ENCODE measurements at regions not wholly inside any gene's neighbourhood (a gene's known extent, or its start where the extent isn't known, plus 50 kb on each side); places are given as distances from the start of the nearest gene placed in this dataset.

DNA sequence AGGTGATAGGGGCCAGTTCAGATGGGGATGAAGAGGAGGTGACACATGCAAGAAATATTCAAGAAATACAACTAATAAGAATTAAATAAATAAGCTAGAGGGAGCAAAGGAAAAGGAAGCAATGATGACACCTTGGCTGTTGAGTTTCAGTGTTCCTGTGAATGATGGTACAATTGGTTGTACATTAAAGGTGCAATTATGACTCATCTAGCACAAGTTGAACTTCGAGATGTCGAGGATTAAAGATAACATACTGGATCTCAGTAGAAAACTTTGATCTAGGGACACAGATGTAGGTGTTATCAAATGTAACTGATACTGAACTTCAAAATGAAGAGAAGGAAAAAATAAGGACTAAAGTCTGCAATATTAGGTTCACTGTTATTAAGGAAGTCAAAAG, 760.6 kb upstream of the CHAC2 start:
- DNase-seq = no peak

GRCh38 chr2:53004413-53004812, 763.2 kb upstream of the CHAC2 start:
- no peak for DNase-seq

- no peak for DNase-seq
These were observed 772.2 kb upstream of the CHAC2 start for GRCh38 chr2:52995424-52995823.

DNA sequence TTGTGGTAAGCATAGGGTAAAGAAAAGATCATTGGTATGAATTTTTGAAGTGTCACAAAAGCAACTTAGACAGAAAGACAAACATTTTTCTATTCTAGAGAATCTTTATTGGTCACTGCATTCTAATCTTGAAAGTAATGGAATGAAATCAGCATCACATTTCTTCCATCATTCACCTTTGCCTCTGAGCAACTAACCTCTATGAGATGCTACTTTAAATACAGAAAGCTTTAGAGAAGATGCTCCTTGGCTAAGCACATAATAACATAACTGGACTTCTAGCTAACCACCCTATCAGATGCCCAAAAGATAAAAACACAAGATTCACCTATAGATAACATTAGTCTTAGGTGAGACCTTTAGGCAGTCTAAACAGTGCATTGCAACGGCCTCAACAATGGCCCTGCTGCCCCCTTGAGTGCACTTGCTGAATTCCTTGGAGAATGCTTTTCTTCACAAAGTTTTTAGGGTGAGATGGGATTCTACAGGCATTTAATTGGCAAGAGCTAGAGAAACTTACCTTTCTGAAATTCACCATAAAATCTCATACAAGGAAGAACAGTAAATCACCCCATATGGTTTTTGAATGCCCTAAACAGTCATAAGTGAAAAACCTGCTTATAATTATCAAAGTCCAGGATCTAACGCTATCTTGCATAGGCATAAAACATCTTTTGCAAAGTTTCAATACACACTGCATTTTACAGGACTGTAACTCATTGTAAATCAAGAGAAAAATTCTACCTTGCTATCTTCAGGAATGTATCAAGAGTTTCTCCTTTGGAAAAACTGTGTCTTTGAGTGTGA, 791.3 kb upstream of the CHAC2 start:
- DNase-seq = peak; percentile 2

GRCh38 chr2:52974127-52974526, 793.5 kb upstream of the CHAC2 start:
- no peak for DNase-seq

- no peak for DNase-seq
These were observed 797.0 kb upstream of the CHAC2 start for GRCh38 chr2:52970642-52971041.

- DNase-seq = no peak
These were observed 799.6 kb upstream of the CHAC2 start for GRCh38 chr2:52968043-52968442.

DNA sequence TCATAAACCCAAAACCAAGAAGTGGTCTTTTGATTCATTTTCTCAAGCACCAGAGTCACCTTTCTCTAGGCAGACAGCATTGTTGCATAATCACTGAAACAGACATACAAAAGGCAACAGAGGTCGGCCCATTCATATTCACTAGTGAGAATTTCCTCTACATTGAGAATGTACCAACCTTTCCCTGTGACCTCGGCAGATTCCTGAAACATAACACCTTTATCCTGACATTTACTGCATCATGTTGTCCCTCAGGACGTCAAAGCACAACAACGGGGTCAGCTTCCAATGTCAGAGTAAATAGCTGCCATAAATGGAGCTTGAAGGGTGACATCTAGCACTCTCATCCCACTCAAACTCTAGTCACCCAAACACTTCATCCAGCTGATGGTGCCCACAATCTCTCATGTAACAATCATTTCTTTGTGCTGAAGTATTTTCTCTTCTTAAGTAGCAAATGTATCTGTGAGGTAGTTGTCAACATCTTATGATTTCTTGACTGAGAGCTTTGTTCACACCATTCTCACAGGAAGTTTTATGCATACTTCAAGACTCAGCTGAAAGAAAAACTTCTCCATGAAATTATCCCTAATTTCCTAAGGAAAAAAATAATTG, 802.6 kb upstream of the CHAC2 start:
- DNase-seq = no peak

DNA sequence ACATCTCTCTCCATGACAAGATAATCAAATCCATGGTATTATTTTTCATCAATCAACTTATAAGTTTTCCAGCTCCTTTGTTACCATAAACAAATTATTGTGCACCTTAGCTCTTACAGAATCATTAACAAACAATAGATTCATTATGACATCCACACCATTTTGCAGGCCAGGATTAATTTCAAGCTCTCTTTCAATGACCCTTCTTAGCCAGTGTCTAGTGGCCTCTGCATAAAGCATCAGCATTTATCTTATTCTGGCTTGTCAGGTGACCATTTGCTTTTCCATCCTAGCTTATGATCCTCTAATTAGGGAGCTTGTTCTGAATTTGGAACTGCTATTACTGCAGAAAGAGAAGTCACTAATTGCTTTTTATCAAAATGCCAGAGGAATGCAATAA, 806.2 kb upstream of the CHAC2 start:
- no peak for DNase-seq

GRCh38 chr2:52960881-52961280, 806.7 kb upstream of the CHAC2 start:
- no peak for DNase-seq

DNA sequence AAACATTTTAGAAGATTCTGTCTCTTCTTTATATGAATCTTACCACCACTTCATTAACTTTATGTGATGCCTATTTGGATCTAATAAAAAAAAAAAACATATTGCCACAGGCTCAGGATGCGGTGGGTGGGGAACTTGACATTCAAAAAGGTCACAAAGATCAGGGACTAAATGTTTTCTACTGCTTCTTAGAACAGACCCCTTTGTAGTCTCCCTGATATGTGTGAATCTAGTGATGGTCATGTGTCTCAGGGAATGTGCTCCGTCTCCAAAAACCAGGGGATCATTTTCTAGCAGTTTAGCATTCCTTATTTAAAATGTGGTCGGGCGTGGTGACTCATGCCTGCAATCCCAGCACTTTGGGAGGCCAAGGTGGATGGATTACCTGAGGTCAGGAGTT, 807.8 kb upstream of the CHAC2 start:
- no peak for DNase-seq

- no peak for DNase-seq
These were observed 810.8 kb upstream of the CHAC2 start for GRCh38 chr2:52956766-52957165.

DNA sequence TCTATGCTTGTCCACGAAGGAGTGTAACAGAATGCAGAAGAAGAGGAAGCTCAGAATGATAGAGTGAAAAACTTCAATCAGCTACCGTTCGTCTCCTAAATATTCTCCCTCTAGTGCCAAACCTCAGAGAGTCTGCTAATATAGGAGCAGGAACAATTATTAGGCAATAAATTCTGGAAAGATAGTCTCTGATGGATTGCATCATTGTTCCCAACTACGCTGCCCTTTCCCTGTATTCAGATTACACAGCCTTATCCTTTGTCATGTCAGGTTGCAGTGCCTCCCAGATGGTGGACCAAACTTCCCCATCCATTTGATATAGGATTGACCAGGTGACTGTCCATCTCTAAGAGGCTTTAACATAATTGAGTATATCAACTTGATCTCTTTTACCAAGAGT, 811.5 kb upstream of the CHAC2 start:
- DNase-seq = no peak

GRCh38 chr2:52955079-52955478, 812.5 kb upstream of the CHAC2 start:
- no peak for DNase-seq

DNA sequence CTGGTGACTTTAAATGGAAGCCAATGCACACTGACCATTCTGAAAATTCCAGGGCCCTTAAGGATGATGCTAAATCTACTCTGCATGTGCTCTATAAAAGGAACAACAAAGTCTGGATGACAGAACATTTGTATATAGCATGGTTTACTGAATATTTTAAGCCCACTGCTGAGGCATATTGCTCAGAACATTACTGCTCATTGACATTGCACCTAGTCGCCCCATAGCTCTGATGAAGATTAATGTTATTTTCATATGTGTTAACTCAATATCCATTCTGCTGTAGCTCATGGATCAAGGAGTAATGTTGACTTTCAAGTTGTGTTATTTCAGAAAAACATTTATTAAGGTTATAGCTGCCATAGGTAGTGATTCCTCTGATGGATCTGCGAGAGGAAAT, 827.5 kb upstream of the CHAC2 start:
- DNase-seq = no peak

- DNase-seq = no peak
These were observed 828.4 kb upstream of the CHAC2 start for GRCh38 chr2:52939250-52939649.

DNA sequence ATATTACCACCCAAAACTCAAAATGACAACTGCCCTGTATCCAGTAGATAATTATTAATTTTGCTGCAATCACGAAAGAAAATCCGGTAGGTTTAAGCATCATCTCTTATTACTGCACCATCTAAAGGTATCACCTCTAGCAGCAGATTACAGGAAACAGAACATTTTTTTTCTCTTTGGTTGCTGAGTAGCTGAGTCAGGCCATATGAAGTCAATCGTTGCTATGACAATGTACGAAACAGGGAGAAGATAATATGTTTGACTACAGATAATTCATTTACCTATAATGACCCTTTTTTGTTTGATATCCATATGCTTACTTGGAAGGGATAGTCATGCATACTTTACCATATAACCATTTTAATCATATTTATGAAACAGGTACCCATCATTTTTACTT, 831.6 kb upstream of the CHAC2 start:
- DNase-seq = no peak

DNA sequence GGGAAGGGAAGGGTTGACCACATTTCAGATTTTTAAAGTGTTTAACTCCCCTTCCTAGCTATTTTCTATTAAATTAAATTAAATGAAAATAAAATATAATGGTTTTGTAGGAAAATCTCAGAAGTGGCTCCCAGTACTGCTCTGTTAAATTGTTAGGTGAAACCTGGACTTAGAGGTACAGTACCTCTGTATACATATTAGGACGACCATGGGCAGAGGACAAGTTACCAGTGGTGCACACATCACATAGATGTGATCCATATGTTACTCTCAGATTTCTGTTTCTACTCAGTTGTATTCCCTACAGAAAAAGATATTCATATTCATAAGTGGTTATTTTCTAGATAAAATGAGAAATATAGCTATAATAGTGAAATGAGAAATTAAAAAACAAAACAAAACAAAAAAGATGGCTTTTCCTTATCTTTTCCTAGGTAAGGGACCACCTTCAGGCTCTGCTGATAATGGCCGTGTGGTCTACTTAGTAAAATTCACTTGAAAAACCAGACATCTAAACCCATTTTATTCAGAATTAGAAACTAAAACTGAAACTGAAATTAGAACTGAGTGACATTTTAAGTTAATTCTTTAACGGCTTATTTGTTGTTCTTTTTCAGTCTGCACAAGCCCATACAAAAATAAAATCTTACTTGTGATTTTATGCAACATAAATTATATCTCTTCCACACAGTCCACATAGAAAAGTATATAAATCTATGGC, 832.5 kb upstream of the CHAC2 start:
- DNase-seq = no peak

DNA sequence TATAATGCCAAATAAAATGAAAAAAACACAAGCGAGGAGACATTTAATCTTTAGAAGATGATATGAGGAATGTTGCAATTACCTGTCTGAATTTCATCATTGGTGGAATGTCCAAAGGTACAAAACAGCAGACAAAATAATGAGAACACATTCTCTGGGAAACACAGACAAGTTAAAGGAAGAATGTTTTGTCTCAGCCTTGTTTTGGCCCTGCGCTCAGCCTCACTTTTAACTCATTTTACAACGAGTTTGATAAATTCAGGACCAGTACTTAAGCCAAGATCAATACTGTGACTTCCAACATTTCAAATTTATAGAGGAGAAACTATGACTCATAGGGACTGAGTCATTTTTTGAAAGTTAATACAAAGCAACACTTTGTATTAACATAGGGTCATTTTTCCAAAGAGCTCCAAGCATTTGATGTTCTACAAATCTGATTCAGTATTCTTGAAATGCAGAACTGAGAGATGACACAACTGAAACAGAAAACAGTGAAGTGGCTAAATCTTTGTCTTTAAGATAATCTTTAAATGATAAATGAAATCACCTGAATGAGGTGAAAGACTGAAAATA, 833.2 kb upstream of the CHAC2 start:
- no peak for DNase-seq

- DNase-seq = no peak
These were observed 833.7 kb upstream of the CHAC2 start for GRCh38 chr2:52933878-52934277.

DNA sequence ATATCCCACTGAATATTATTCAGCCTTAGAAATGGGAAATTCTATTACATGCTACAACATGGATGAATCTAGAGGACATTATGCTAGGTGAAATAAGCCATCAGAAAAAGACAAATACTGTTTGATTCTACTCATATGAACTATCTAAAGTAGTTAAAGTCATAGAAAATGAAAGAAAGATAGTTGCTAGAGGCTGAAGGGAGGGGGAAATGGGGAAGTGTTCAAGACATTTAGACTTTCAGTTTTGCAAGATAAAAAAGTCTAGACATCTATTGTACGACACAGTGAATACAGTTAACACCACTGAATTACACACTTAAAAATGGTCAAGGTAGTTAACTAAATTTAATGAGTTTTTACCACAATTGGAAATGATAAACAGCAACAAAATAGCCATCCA, 835.9 kb upstream of the CHAC2 start:
- DNase-seq = no peak

DNA sequence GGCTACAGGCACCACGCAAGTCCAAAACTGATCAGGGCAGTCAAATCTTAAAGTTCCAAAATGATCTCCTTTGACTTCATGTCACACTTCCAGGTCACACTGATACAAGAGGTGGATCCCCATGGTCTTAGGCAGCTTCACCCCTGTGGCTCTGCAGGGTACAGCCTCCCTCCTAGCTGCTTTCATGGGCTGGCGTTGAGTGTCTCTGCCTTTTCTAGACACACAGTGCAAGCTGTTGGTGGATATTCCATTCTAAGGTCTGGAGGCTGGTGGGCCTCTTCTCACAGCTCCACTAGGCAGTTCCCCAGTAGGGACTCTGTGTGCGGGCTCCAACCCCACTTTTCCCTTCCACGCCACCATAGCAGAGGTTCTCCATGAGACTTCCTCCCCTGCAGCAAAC, 838.2 kb upstream of the CHAC2 start:
- no peak for DNase-seq

GRCh38 chr2:52919673-52920072, 847.9 kb upstream of the CHAC2 start:
- no peak for DNase-seq

DNA sequence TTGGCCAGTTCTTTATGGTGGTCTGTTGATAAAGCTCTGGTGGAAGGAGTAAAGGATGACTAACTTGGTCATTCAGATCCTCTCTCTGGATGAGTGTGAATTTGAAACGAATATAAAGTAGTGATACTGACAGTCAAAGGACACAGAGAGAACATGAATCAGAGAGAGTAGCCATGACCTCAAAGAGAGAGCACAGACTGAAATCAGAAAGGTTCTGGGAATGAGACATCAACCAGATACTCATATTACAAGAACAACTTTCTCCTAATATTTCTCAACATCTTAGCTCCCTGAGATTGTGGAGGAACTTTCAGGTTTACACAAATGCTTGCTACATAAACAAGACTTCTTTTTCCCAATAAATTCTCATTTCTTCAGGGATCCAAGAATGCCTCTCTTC, 849.1 kb upstream of the CHAC2 start:
- DNase-seq = no peak

Data from activated CD4-positive, alpha-beta T cell treated with anti-CD3 and anti-CD28 coated beads for 48 hours (primary cell).